A549 (cell line): ENCODE measurements at regions not wholly inside any gene's neighbourhood (a gene's known extent, or its start where the extent isn't known, plus 50 kb on each side); places are given as distances from the start of the nearest gene placed in this dataset.

Experiments
- ATAC-seq, 2 experiments: fragments of 200-7000 bp in 1 of 2; fragments of >200 bp in 1 of 2; cut with Nextera tagmentation in 1 of 2; cut with Tn5 transposase in 1 of 2; 3 replicates each; pipeline versions ENCODE4 v1.8.0 to v1.9.1; 2018 to 2020; ENCODE audit warnings: mild to moderate bottlenecking in 1 of 2, moderate library complexity in 1 of 2
- CTCF ChIA-PET: fragments of 300-600 bp; sonication (Branson Sonifier 250); formaldehyde crosslinking; extraction: SDS; loops from one replicate; lab custom pipeline; 2021; ENCODE audit warnings: antibody characterized with exemption, inconsistent platforms; lab: Yijun Ruan, JAX
- POLR2A ChIA-PET: fragments of 350-600 bp; formaldehyde crosslinking; extraction: SDS; loops from one replicate; lab custom pipeline; 2021; ENCODE audit warnings: antibody characterized with exemption, inconsistent platforms; lab: Yijun Ruan, JAX
- DNase-seq, 2 experiments: peaks; one replicate each; pipeline versions ENCODE4 v3.0.0 to v3.0.0-alpha.2; 2011 to 2016; ENCODE audit warnings: low read depth in 1 of 2, low spot score in 1 of 2
- FAIRE-seq: peaks from 2 replicates; lab custom pipeline; 2011; peaks lifted over from hg19 to GRCh38; lab: Jason Lieb, UNC
- H3K27ac ChIP-seq, 2 experiments: fragments of >200 bp; sonication (Bioruptor Twin); formaldehyde crosslinking; 3 replicates each; pipeline ENCODE4 v1.5.1; 2016 to 2017
- H3K4me1 ChIP-seq: fragments of >200 bp; sonication (Bioruptor Twin); formaldehyde crosslinking; 3 replicates; pipeline ENCODE4 v1.6.1; 2016
- H3K4me2 ChIP-seq: fragments of >200 bp; sonication (Bioruptor Twin); formaldehyde crosslinking; 3 replicates; pipeline ENCODE4 v1.6.1; 2016
- H3K4me3 ChIP-seq: fragments of >200 bp; sonication (Bioruptor Twin); formaldehyde crosslinking; 3 replicates; pipeline ENCODE4 v1.5.1; 2016
- H3K9me3 ChIP-seq: fragments of >200 bp; sonication (Bioruptor Twin); formaldehyde crosslinking; 3 replicates; pipeline ENCODE4 v1.6.1; 2016
- CBX8 ChIP-seq: fragments of 200-600 bp; sonication (generic); IDR thresholded peaks from 2 replicates; pipeline ENCODE4 v1.6.1; 2016
- CHD2 ChIP-seq: fragments of 150-350 bp; IDR thresholded peaks from 2 replicates; pipeline ENCODE4 v1.6.1; 2014; ENCODE audit warnings: low read length; ENCODE audit not compliant: partially characterized antibody
- CTCF ChIP-seq: fragments of >200 bp; sonication (Bioruptor Twin); formaldehyde crosslinking; IDR thresholded peaks from 3 replicates; pipeline ENCODE4 v1.5.1; 2016
- EHMT2 ChIP-seq: fragments of 200-600 bp; sonication (generic); IDR thresholded peaks from 2 replicates; pipeline ENCODE4 v1.6.1; 2016; ENCODE audit warnings: antibody characterized with exemption, low read depth, mild to moderate bottlenecking, moderate library complexity
- GATA3 ChIP-seq: IDR thresholded peaks from 2 replicates; pipeline ENCODE4 v1.6.1; 2012; ENCODE audit warnings: borderline replicate concordance
- HEYL ChIP-seq: fragments of 250-450 bp; sonication (Bioruptor Pico); IDR thresholded peaks from 2 replicates; pipeline ENCODE4 v1.8.0; 2021; ENCODE audit warnings: mild to moderate bottlenecking, moderate library complexity
- HOXB13 ChIP-seq: fragments of 250-450 bp; sonication (Bioruptor Pico); IDR thresholded peaks from 2 replicates; pipeline ENCODE4 v1.5.0; 2020; ENCODE audit warnings: low read depth, mild to moderate bottlenecking, moderate library complexity
- JUNB ChIP-seq: fragments of >200 bp; sonication (Bioruptor Twin); formaldehyde crosslinking; IDR thresholded peaks from 2 replicates; pipeline ENCODE4 v1.6.1; 2016
- KDM1A ChIP-seq: fragments of 200-600 bp; sonication (generic); IDR thresholded peaks from 2 replicates; pipeline ENCODE4 v1.6.1; 2016; ENCODE audit warnings: low read depth, mild to moderate bottlenecking
- MAFK ChIP-seq: fragments of 450-650 bp; IDR thresholded peaks from 2 replicates; pipeline ENCODE4 v1.6.1; 2014; ENCODE audit not compliant: partially characterized antibody
- MAX ChIP-seq: IDR thresholded peaks from 2 replicates; pipeline ENCODE4 v1.6.1; 2012
- RAD21 ChIP-seq, 2 experiments: fragments of >200 bp in 1 of 2; sonication (Bioruptor Twin) in 1 of 2; formaldehyde crosslinking in 1 of 2; IDR thresholded peaks in 1 of 2; conservative IDR thresholded peaks in 1 of 2; 2 replicates in 1 of 2; 3 replicates in 1 of 2; pipeline ENCODE4 v1.6.1; 2012 to 2018; ENCODE audit warnings: inconsistent platforms in 1 of 2
- SMC3 ChIP-seq: fragments of >200 bp; sonication (Bioruptor Twin); formaldehyde crosslinking; IDR thresholded peaks from 3 replicates; pipeline ENCODE4 v1.6.1; 2018; ENCODE audit warnings: inconsistent platforms
- ZNF302 ChIP-seq: fragments of 250-450 bp; sonication (Bioruptor Pico); IDR thresholded peaks from 2 replicates; pipeline ENCODE4 v1.9.0; 2021; ENCODE audit warnings: inconsistent platforms, mild to moderate bottlenecking, moderate library complexity
- ZSCAN20 ChIP-seq: fragments of 250-450 bp; sonication (Bioruptor Pico); IDR thresholded peaks from 2 replicates; pipeline ENCODE4 v1.8.0; 2022; ENCODE audit warnings: mild to moderate bottlenecking, moderate library complexity
- WGBS: methylation state at CpG from one replicate; pipeline ENCODE4 v1.1.6; 2017; ENCODE audit errors: missing lambda C conversion rate; 5-methylcytosine and 5-hydroxymethylcytosine counted together

GRCh38 chr4:116055857-116056827 is 942.7 kb upstream of the NDST4 start:
- 10% methylated on average over 3 of the region's 3 CpGs for WGBS
- FAIRE-seq = no peak
- peak; percentile 34; the same call in 2 of the 3 replicates for TF ChIP-seq CTCF
- no peak for TF ChIP-seq HEYL
- peak; percentile 37 for TF ChIP-seq MAFK
- TF ChIP-seq RAD21 (conservative IDR thresholded peaks at IDR 0.05 in 1 of 2, IDR thresholded peaks at IDR 0.05 in 1 of 2) = peak; percentile 24 to 36; a peak in 3 of 5 replicates
- TF ChIP-seq SMC3 = 0 out of 3 replicates have a peak, but pooled peaks have one; percentile 22
- TF ChIP-seq, all 56 proteins: peak for 4
- Histone ChIP-seq H3K27ac (no peak overlapping the region), H3K4me3 (no peak overlapping the region), H3K4me2 (no peak overlapping the region), H3K9me3 (no peaks in the 10 kb centered on the region), H3K4me1 (no peaks in the 10 kb centered on the region)
- POLR2A ChIA-PET = no interaction called here
- CTCF ChIA-PET = no interaction called here
- ATAC-seq (no peak), DNase-seq (no peak)

GRCh38 chr4:116027311-116027710 is 913.9 kb upstream of the NDST4 start:
- Histone ChIP-seq H3K9me3 (no peaks in the 10 kb centered on the region), H3K4me1 (no peaks in the 10 kb centered on the region), H3K4me3 (no peak overlapping the region), H3K27ac (no peak overlapping the region), H3K4me2 (no peak overlapping the region)
- no peak for DNase-seq
- ATAC-seq = no peak
- TF ChIP-seq ZNF302 (CRISPR knock-in tag) = no peak
- TF ChIP-seq JUNB = no peak
- no peak for TF ChIP-seq CTCF
- no peak for TF ChIP-seq MAFK
- no peak for TF ChIP-seq HOXB13 (CRISPR knock-in tag)
- TF ChIP-seq GATA3 = no peak
- TF ChIP-seq KDM1A = no peak
- TF ChIP-seq ZSCAN20 (CRISPR knock-in tag) = no peak
- no peak for TF ChIP-seq CBX8
- 6% methylated on average over 2 of the region's 2 CpGs for WGBS
- no peak for FAIRE-seq
- POLR2A ChIA-PET = no interaction called here
- CTCF ChIA-PET = no interaction called here

GRCh38 chr4:116024954-116025708 is 911.7 kb upstream of the NDST4 start:
- CTCF ChIA-PET = no interaction called here
- WGBS = 0% methylated on average over 1 of the region's 1 CpG
- DNase-seq = no peak
- no peaks in the 10 kb centered on the region for H3K4me1 ChIP-seq
- TF ChIP-seq EHMT2 (no peak), CHD2 (no peak), MAX (no peak)
- H3K9me3 ChIP-seq = no peaks in the 10 kb centered on the region
- ATAC-seq = no peak
- POLR2A ChIA-PET = no interaction called here
- H3K4me2 ChIP-seq = no peak overlapping the region
- no peak overlapping the region for H3K27ac ChIP-seq
- no peak overlapping the region for H3K4me3 ChIP-seq
- no peak for FAIRE-seq
